ENCODE measurements at regions not wholly inside any gene's neighbourhood (a gene's known extent, or its start where the extent isn't known, plus 50 kb on each side); places are given as distances from the start of the nearest gene placed in this dataset.
"Not testable (repeated sequence)": the region's sequence is repeated elsewhere in the genome, so short reads cannot be mapped to it uniquely, and the experiment has no call there.

- Histone ChIP-seq H3K4me1 (ENCODE audit: control insufficient read depth, insufficient read depth, low read length) (no peaks in the 10 kb centered on the region), H3K9me3 (ENCODE audit: control insufficient read depth, low read depth, low read length) (no peaks in the 10 kb centered on the region), H3K27me3 (ENCODE audit: control insufficient read depth, insufficient read depth, low read length) (no peaks in the 10 kb centered on the region), H3K36me3 (ENCODE audit: control insufficient read depth, insufficient read depth, low read length) (no peaks in the 10 kb centered on the region), H3K4me3 (ENCODE audit: low read length) (no peak overlapping the region), H3K27ac (ENCODE audit: low read length) (no peak overlapping the region)
- no peak for DNase-seq
- WGBS (ENCODE audit: insufficient coverage, low lambda C conversion rate), result no CpG with 5 or more reads among the region's 5 CpGs
Observed at GRCh38 chrX:114028907-114029662, 554.8 kb upstream of the HTR2C start.

GRCh38 chrX:114017086-114017485 lies 566.8 kb upstream of the HTR2C start:
- Histone ChIP-seq H3K36me3 (ENCODE audit: control insufficient read depth, insufficient read depth, low read length) (no peaks in the 10 kb centered on the region), H3K4me1 (ENCODE audit: control insufficient read depth, insufficient read depth, low read length) (no peaks in the 10 kb centered on the region), H3K4me3 (ENCODE audit: low read length) (no peak overlapping the region), H3K9me3 (ENCODE audit: control insufficient read depth, low read depth, low read length) (no peaks in the 10 kb centered on the region), H3K27ac (ENCODE audit: low read length) (no peak overlapping the region), H3K27me3 (ENCODE audit: control insufficient read depth, insufficient read depth, low read length) (no peaks in the 10 kb centered on the region)
- DNase-seq, result no peak
- WGBS (ENCODE audit: insufficient coverage, low lambda C conversion rate), result 100% methylated on average over 1 of the region's 2 CpGs

- DNase-seq, result no peak
- WGBS (ENCODE audit: insufficient coverage, low lambda C conversion rate), result no CpG with 5 or more reads among the region's 6 CpGs
Observed at GRCh38 chrX:114015966-114016365, 567.9 kb upstream of the HTR2C start.

GRCh38 chrX:114006664-114007063 lies 577.2 kb upstream of the HTR2C start:
- no peaks in the 10 kb centered on the region for H3K27me3 ChIP-seq (ENCODE audit: control insufficient read depth, insufficient read depth, low read length)
- no peaks in the 10 kb centered on the region for H3K4me1 ChIP-seq (ENCODE audit: control insufficient read depth, insufficient read depth, low read length)
- no CpG with 5 or more reads among the region's 3 CpGs for WGBS (ENCODE audit: insufficient coverage, low lambda C conversion rate)
- H3K27ac ChIP-seq (ENCODE audit: low read length), result no peak overlapping the region
- DNase-seq, result no peak
- H3K9me3 ChIP-seq (ENCODE audit: control insufficient read depth, low read depth, low read length), result no peaks in the 10 kb centered on the region
- no peaks in the 10 kb centered on the region for H3K36me3 ChIP-seq (ENCODE audit: control insufficient read depth, insufficient read depth, low read length)
- H3K4me3 ChIP-seq (ENCODE audit: low read length), result no peak overlapping the region

More at GRCh38 chrX:114015966-114016365, 567.9 kb upstream of the HTR2C start:
- no peak overlapping the region for H3K27ac ChIP-seq (ENCODE audit: low read length)
- H3K36me3 ChIP-seq (ENCODE audit: control insufficient read depth, insufficient read depth, low read length), result no peaks in the 10 kb centered on the region
- H3K27me3 ChIP-seq (ENCODE audit: control insufficient read depth, insufficient read depth, low read length), result no peaks in the 10 kb centered on the region
- no peaks in the 10 kb centered on the region for H3K4me1 ChIP-seq (ENCODE audit: control insufficient read depth, insufficient read depth, low read length)
- H3K9me3 ChIP-seq (ENCODE audit: control insufficient read depth, low read depth, low read length), result no peaks in the 10 kb centered on the region
- no peak overlapping the region for H3K4me3 ChIP-seq (ENCODE audit: low read length)

- Histone ChIP-seq H3K4me3 (ENCODE audit: low read length) (no peak overlapping the region), H3K27me3 (ENCODE audit: control insufficient read depth, insufficient read depth, low read length) (no peaks in the 10 kb centered on the region), H3K4me1 (ENCODE audit: control insufficient read depth, insufficient read depth, low read length) (no peaks in the 10 kb centered on the region), H3K27ac (ENCODE audit: low read length) (no peak overlapping the region), H3K36me3 (ENCODE audit: control insufficient read depth, insufficient read depth, low read length) (no peaks in the 10 kb centered on the region), H3K9me3 (ENCODE audit: control insufficient read depth, low read depth, low read length) (no peaks in the 10 kb centered on the region)
- DNase-seq, result no peak
- no CpG with 5 or more reads among the region's 1 CpG for WGBS (ENCODE audit: insufficient coverage, low lambda C conversion rate)
Observed at GRCh38 chrX:113996781-113997180, 587.1 kb upstream of the HTR2C start.

- H3K4me3 ChIP-seq (ENCODE audit: low read length); H3K36me3 ChIP-seq (ENCODE audit: control insufficient read depth, insufficient read depth, low read length); H3K27me3 ChIP-seq (ENCODE audit: control insufficient read depth, insufficient read depth, low read length); H3K27ac ChIP-seq (ENCODE audit: low read length); H3K9me3 ChIP-seq (ENCODE audit: control insufficient read depth, low read depth, low read length); H3K4me1 ChIP-seq (ENCODE audit: control insufficient read depth, insufficient read depth, low read length); DNase-seq: not testable (repeated sequence)
- WGBS (ENCODE audit: insufficient coverage, low lambda C conversion rate), result no CpG with 5 or more reads among the region's 9 CpGs
Observed at GRCh38 chrX:113991720-113992119, 592.2 kb upstream of the HTR2C start.

GRCh38 chrX:113990669-113991068 lies 593.2 kb upstream of the HTR2C start:
- not testable (repeated sequence) for DNase-seq; H3K9me3 ChIP-seq (ENCODE audit: control insufficient read depth, low read depth, low read length); H3K36me3 ChIP-seq (ENCODE audit: control insufficient read depth, insufficient read depth, low read length); H3K4me3 ChIP-seq (ENCODE audit: low read length); H3K4me1 ChIP-seq (ENCODE audit: control insufficient read depth, insufficient read depth, low read length); H3K27me3 ChIP-seq (ENCODE audit: control insufficient read depth, insufficient read depth, low read length); H3K27ac ChIP-seq (ENCODE audit: low read length)
- no CpG with 5 or more reads among the region's 5 CpGs for WGBS (ENCODE audit: insufficient coverage, low lambda C conversion rate)

- not testable (repeated sequence) for H3K4me1 ChIP-seq (ENCODE audit: control insufficient read depth, insufficient read depth, low read length); H3K27ac ChIP-seq (ENCODE audit: low read length); H3K27me3 ChIP-seq (ENCODE audit: control insufficient read depth, insufficient read depth, low read length); H3K9me3 ChIP-seq (ENCODE audit: control insufficient read depth, low read depth, low read length); H3K36me3 ChIP-seq (ENCODE audit: control insufficient read depth, insufficient read depth, low read length); DNase-seq; H3K4me3 ChIP-seq (ENCODE audit: low read length)
- no CpG with 5 or more reads among the region's 10 CpGs for WGBS (ENCODE audit: insufficient coverage, low lambda C conversion rate)
Observed at GRCh38 chrX:113988315-113988935, 595.5 kb upstream of the HTR2C start.

- Histone ChIP-seq H3K9me3 (ENCODE audit: control insufficient read depth, low read depth, low read length) (no peaks in the 10 kb centered on the region), H3K36me3 (ENCODE audit: control insufficient read depth, insufficient read depth, low read length) (no peaks in the 10 kb centered on the region), H3K4me1 (ENCODE audit: control insufficient read depth, insufficient read depth, low read length) (no peaks in the 10 kb centered on the region), H3K27ac (ENCODE audit: low read length) (no peak overlapping the region), H3K27me3 (ENCODE audit: control insufficient read depth, insufficient read depth, low read length) (no peaks in the 10 kb centered on the region), H3K4me3 (ENCODE audit: low read length) (no peak overlapping the region)
- no CpG with 5 or more reads among the region's 1 CpG for WGBS (ENCODE audit: insufficient coverage, low lambda C conversion rate)
- DNase-seq, result no peak
Observed at GRCh38 chrX:113986427-113986826, 597.5 kb upstream of the HTR2C start.

- Histone ChIP-seq H3K9me3 (ENCODE audit: control insufficient read depth, low read depth, low read length) (no peaks in the 10 kb centered on the region), H3K27ac (ENCODE audit: low read length) (no peak overlapping the region), H3K27me3 (ENCODE audit: control insufficient read depth, insufficient read depth, low read length) (no peaks in the 10 kb centered on the region), H3K4me3 (ENCODE audit: low read length) (no peak overlapping the region), H3K4me1 (ENCODE audit: control insufficient read depth, insufficient read depth, low read length) (no peaks in the 10 kb centered on the region), H3K36me3 (ENCODE audit: control insufficient read depth, insufficient read depth, low read length) (no peaks in the 10 kb centered on the region)
- no CpG with 5 or more reads among the region's 4 CpGs for WGBS (ENCODE audit: insufficient coverage, low lambda C conversion rate)
- DNase-seq, result no peak
Observed at GRCh38 chrX:113982766-113983165, 601.1 kb upstream of the HTR2C start.

GRCh38 chrX:113980953-113981352 lies 602.9 kb upstream of the HTR2C start:
- no peaks in the 10 kb centered on the region for H3K27me3 ChIP-seq (ENCODE audit: control insufficient read depth, insufficient read depth, low read length)
- DNase-seq, result no peak
- H3K4me3 ChIP-seq (ENCODE audit: low read length), result no peak overlapping the region
- H3K36me3 ChIP-seq (ENCODE audit: control insufficient read depth, insufficient read depth, low read length), result no peaks in the 10 kb centered on the region
- no peak overlapping the region for H3K27ac ChIP-seq (ENCODE audit: low read length)
- H3K9me3 ChIP-seq (ENCODE audit: control insufficient read depth, low read depth, low read length), result no peaks in the 10 kb centered on the region
- no peaks in the 10 kb centered on the region for H3K4me1 ChIP-seq (ENCODE audit: control insufficient read depth, insufficient read depth, low read length)
- WGBS (ENCODE audit: insufficient coverage, low lambda C conversion rate), result 40% methylated on average over 1 of the region's 2 CpGs

Measured in large intestine (tissue), 3 donors.